GM23338 (cell line): ENCODE measurements at regions not wholly inside any gene's neighbourhood (a gene's known extent, or its start where the extent isn't known, plus 50 kb on each side); places are given as distances from the start of the nearest gene placed in this dataset.

ENCODE experiments used
- ATAC-seq: fragments of 200-7000 bp; cut with Tn5 transposase; 3 replicates; pipeline ENCODE4 v1.9.1; 2020
- DNase-seq: peaks from one replicate; pipeline ENCODE4 v3.0.0-alpha.2; 2015; ENCODE audit warnings: low spot score
- H2AFZ ChIP-seq: fragments of 200-600 bp; sonication (generic); 2 replicates; pipeline ENCODE4 v1.8.0; 2016; ENCODE audit warnings: antibody characterized with exemption, mild to moderate bottlenecking, moderate library complexity
- H3F3A ChIP-seq: fragments of 200-600 bp; sonication (generic); replicated peaks from 2 replicates; pipeline ENCODE4 v1.8.0; 2017; ENCODE audit warnings: antibody characterized with exemption, mixed run types, low read depth
- H3K27ac ChIP-seq: fragments of 200-600 bp; sonication (generic); 2 replicates; pipeline ENCODE4 v1.6.1; 2016; ENCODE audit warnings: low read depth
- H3K27me3 ChIP-seq: fragments of 200-600 bp; sonication (generic); 2 replicates; pipeline ENCODE4 v1.8.0; 2016; ENCODE audit warnings: mild to moderate bottlenecking, mixed run types, moderate library complexity; ENCODE audit not compliant: insufficient read depth
- H3K36me3 ChIP-seq: fragments of 200-600 bp; sonication (generic); 2 replicates; pipeline ENCODE4 v1.8.0; 2016; ENCODE audit warnings: mild to moderate bottlenecking; ENCODE audit not compliant: insufficient read depth
- H3K4me1 ChIP-seq: fragments of 200-600 bp; sonication (generic); 2 replicates; pipeline ENCODE4 v1.8.0; 2016; ENCODE audit warnings: mild to moderate bottlenecking, moderate library complexity; ENCODE audit not compliant: insufficient read depth
- H3K4me2 ChIP-seq: fragments of 200-600 bp; sonication (generic); 2 replicates; pipeline ENCODE4 v1.7.1; 2017; ENCODE audit warnings: mixed run types
- H3K4me3 ChIP-seq: fragments of 200-600 bp; sonication (generic); 2 replicates; pipeline ENCODE4 v1.6.1; 2016; ENCODE audit warnings: mixed run types
- H3K79me2 ChIP-seq: fragments of 200-600 bp; sonication (generic); replicated peaks from 2 replicates; pipeline ENCODE4 v1.8.0; 2017; ENCODE audit warnings: mild to moderate bottlenecking; ENCODE audit not compliant: insufficient read depth
- H3K9me2 ChIP-seq: fragments of 200-600 bp; sonication (generic); 2 replicates; pipeline ENCODE4 v1.8.0; 2017; ENCODE audit not compliant: insufficient read depth
- H4K20me1 ChIP-seq: fragments of 200-600 bp; sonication (generic); replicated peaks from 2 replicates; pipeline ENCODE4 v1.8.0; 2017; ENCODE audit warnings: mild to moderate bottlenecking; ENCODE audit not compliant: insufficient read depth
- H3K27ac Mint-ChIP-seq: 2 replicates; pipeline ENCODE4 v1.8.0; 2020; ENCODE audit warnings: inconsistent platforms, mild to moderate bottlenecking, moderate library complexity, mixed read lengths
- H3K27me3 Mint-ChIP-seq: 3 replicates; pipeline ENCODE4 v1.8.0; 2022; ENCODE audit warnings: low read depth, mild to moderate bottlenecking, moderate library complexity, mixed read lengths, inconsistent platforms; ENCODE audit not compliant: insufficient read depth, poor library complexity
- H3K36me3 Mint-ChIP-seq: 3 replicates; pipeline ENCODE4 v1.8.0; 2021; ENCODE audit warnings: low read depth, mild to moderate bottlenecking, inconsistent platforms, moderate library complexity, mixed read lengths
- H3K4me1 Mint-ChIP-seq: 3 replicates; pipeline ENCODE4 v1.8.0; 2020; ENCODE audit warnings: mild to moderate bottlenecking, inconsistent platforms, mixed read lengths
- H3K4me3 Mint-ChIP-seq: 3 replicates; pipeline ENCODE4 v1.8.0; 2021; ENCODE audit warnings: moderate library complexity, mild to moderate bottlenecking, inconsistent platforms, mixed read lengths
- H3K9me3 Mint-ChIP-seq: 3 replicates; pipeline ENCODE4 v1.8.0; 2020; ENCODE audit warnings: moderate library complexity, mild to moderate bottlenecking, inconsistent platforms, mixed read lengths
- CREB1 ChIP-seq: fragments of 250-450 bp; sonication (Bioruptor Pico); IDR thresholded peaks from 2 replicates; pipeline ENCODE4 v1.5.0; 2020; ENCODE audit warnings: low read depth, mild to moderate bottlenecking, moderate library complexity
- EZH2 ChIP-seq: fragments of 200-600 bp; sonication (generic); IDR thresholded peaks from one replicate; pipeline ENCODE4 v1.8.0; 2017; ENCODE audit warnings: antibody characterized with exemption, mild to moderate bottlenecking, low read depth; ENCODE audit not compliant: unreplicated experiment
- EZH2phosphoT487 ChIP-seq: fragments of 200-600 bp; sonication (generic); IDR thresholded peaks from one replicate; pipeline ENCODE4 v1.8.1; 2018; ENCODE audit warnings: antibody characterized with exemption; ENCODE audit not compliant: unreplicated experiment
- JUNB ChIP-seq: IDR thresholded peaks from one replicate; pipeline ENCODE4 v1.6.1; 2016; ENCODE audit warnings: antibody characterized with exemption; ENCODE audit not compliant: unreplicated experiment
- NANOG ChIP-seq: IDR thresholded peaks from 2 replicates; pipeline ENCODE4 v1.6.1; 2016; ENCODE audit warnings: antibody characterized with exemption, borderline replicate concordance
- POLR2AphosphoS5 ChIP-seq: IDR thresholded peaks from 2 replicates; pipeline ENCODE4 v1.6.1; 2016; ENCODE audit warnings: antibody characterized with exemption, low read depth
- REST ChIP-seq: IDR thresholded peaks from one replicate; pipeline ENCODE4 v1.6.1; 2018; ENCODE audit warnings: antibody characterized with exemption; ENCODE audit not compliant: unreplicated experiment
- STAT1 ChIP-seq: IDR thresholded peaks from one replicate; pipeline ENCODE4 v1.6.1; 2016; ENCODE audit warnings: antibody characterized with exemption; ENCODE audit not compliant: unreplicated experiment
- ZNF114 ChIP-seq: fragments of 250-450 bp; sonication (Bioruptor Pico); IDR thresholded peaks from 2 replicates; pipeline ENCODE4 v1.5.0; 2020; ENCODE audit warnings: mild to moderate bottlenecking, moderate library complexity
- ZNF331 ChIP-seq: fragments of 250-450 bp; sonication (Bioruptor Pico); IDR thresholded peaks from 2 replicates; pipeline ENCODE4 v1.5.0; 2020; ENCODE audit warnings: low read depth, mild to moderate bottlenecking, moderate library complexity
- TF ChIP-seq, protein P1 (sequence below): fragments of 250-450 bp; sonication (Bioruptor Pico); IDR thresholded peaks from 2 replicates; pipeline ENCODE4 v1.5.0; 2020; ENCODE audit warnings: mild to moderate bottlenecking, moderate library complexity

DNA sequence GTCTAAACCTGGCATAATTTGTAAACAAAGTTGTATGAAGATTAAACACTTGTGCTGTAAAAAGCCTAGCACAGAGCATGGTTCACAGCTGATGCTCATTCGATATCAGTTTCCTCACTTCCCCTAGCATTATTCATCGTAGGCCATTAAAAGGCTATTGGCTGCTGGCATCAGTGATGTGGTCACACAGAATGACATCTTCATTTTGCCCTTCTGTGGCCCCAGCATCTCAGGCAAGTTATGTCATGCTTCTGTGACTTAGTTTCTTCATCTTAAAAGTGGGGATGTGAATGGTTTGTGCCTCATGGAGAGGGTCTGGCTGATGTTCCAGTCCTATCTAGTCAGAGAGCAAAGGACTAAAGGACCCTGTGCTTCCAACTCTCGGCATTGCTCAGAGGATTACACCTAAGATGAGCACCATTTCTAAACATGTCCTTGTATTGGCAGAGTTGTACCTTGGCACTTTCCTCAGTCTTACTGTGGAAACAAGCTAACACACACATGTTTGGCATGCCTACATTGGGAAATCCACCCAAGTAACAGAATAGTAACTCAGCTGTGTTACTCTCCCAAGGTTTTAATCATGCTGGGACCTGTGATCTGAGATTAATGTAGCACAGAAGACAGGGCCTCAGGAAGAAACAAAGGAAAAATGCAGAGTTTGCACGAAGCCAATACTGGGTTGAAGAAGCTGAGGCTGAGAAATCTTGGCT is 83.5 kb upstream of the OR9Q1 start (continued):
- no peak for TF ChIP-seq NANOG

DNA sequence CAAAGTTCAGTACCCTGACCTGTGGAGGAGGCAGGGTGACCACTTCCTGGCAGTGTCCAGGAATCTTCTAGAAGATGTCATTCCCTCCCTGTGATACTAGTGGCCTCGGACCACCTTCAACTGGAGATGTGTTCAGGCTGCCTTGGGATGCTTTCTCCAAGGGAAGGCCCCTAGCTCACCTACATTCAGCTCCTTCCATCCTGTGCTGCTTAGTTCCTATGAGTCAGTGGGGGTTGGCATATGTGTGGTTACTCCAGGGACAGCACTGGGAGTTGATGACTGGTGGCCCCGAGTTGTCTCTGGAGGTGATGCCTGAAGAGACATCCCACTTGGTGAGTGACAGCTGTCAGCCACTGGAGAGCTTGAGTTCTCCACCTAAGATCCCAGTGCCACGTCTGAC is 81.8 kb upstream of the OR9Q1 start:
- Histone ChIP-seq H3K4me2 (no peak overlapping the region), H3K27me3 (no peaks in the 10 kb centered on the region), H3K36me3 (no peaks in the 10 kb centered on the region), H3F3A (no peaks in the 10 kb centered on the region), H3K4me1 (no peaks in the 10 kb centered on the region), H3K27ac (no peak overlapping the region), H2AFZ (no peak overlapping the region), H3K4me3 (no peak overlapping the region), H3K9me2 (peaks cover 9% of the 10 kb centered on the region; the same call in 1 of the 2 replicates), H3K79me2 (no peaks in the 10 kb centered on the region), H4K20me1 (no peaks in the 10 kb centered on the region)
- TF ChIP-seq, protein P1, sequence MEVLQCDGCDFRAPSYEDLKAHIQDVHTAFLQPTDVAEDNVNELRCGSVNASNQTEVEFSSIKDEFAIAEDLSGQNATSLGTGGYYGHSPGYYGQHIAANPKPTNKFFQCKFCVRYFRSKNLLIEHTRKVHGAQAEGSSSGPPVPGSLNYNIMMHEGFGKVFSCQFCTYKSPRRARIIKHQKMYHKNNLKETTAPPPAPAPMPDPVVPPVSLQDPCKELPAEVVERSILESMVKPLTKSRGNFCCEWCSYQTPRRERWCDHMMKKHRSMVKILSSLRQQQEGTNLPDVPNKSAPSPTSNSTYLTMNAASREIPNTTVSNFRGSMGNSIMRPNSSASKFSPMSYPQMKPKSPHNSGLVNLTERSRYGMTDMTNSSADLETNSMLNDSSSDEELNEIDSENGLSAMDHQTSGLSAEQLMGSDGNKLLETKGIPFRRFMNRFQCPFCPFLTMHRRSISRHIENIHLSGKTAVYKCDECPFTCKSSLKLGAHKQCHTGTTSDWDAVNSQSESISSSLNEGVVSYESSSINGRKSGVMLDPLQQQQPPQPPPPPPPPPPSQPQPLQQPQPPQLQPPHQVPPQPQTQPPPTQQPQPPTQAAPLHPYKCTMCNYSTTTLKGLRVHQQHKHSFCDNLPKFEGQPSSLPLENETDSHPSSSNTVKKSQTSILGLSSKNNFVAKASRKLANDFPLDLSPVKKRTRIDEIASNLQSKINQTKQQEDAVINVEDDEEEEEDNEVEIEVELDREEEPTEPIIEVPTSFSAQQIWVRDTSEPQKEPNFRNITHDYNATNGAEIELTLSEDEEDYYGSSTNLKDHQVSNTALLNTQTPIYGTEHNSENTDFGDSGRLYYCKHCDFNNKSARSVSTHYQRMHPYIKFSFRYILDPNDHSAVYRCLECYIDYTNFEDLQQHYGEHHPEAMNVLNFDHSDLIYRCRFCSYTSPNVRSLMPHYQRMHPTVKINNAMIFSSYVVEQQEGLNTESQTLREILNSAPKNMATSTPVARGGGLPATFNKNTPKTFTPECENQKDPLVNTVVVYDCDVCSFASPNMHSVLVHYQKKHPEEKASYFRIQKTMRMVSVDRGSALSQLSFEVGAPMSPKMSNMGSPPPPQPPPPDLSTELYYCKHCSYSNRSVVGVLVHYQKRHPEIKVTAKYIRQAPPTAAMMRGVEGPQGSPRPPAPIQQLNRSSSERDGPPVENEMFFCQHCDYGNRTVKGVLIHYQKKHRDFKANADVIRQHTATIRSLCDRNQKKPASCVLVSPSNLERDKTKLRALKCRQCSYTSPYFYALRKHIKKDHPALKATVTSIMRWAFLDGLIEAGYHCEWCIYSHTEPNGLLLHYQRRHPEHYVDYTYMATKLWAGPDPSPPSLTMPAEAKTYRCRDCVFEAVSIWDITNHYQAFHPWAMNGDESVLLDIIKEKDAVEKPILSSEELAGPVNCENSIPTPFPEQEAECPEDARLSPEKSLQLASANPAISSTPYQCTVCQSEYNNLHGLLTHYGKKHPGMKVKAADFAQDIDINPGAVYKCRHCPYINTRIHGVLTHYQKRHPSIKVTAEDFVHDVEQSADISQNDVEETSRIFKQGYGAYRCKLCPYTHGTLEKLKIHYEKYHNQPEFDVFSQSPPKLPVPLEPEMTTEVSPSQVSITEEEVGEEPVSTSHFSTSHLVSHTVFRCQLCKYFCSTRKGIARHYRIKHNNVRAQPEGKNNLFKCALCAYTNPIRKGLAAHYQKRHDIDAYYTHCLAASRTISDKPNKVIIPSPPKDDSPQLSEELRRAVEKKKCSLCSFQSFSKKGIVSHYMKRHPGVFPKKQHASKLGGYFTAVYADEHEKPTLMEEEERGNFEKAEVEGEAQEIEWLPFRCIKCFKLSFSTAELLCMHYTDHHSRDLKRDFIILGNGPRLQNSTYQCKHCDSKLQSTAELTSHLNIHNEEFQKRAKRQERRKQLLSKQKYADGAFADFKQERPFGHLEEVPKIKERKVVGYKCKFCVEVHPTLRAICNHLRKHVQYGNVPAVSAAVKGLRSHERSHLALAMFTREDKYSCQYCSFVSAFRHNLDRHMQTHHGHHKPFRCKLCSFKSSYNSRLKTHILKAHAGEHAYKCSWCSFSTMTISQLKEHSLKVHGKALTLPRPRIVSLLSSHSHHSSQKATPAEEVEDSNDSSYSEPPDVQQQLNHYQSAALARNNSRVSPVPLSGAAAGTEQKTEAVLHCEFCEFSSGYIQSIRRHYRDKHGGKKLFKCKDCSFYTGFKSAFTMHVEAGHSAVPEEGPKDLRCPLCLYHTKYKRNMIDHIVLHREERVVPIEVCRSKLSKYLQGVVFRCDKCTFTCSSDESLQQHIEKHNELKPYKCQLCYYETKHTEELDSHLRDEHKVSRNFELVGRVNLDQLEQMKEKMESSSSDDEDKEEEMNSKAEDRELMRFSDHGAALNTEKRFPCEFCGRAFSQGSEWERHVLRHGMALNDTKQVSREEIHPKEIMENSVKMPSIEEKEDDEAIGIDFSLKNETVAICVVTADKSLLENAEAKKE (CRISPR knock-in tag) = no peak
- TF ChIP-seq CREB1 (CRISPR knock-in tag) = no peak
- H3K9me3 Mint-ChIP-seq = peaks cover 14% of the 10 kb centered on the region
- H3K4me3 Mint-ChIP-seq = no peak overlapping the region
- DNase-seq (no peak), ATAC-seq (no peak)
- H3K27me3 Mint-ChIP-seq = peaks cover 2% of the 10 kb centered on the region
- H3K4me1 Mint-ChIP-seq = peaks cover 5% of the 10 kb centered on the region; the same call in 1 of the 3 replicates
- peaks cover 3% of the 10 kb centered on the region for H3K36me3 Mint-ChIP-seq
- H3K27ac Mint-ChIP-seq = no peak overlapping the region

- Mint-ChIP-seq H3K4me1 (no peaks in the 10 kb centered on the region), H3K4me3 (no peak overlapping the region), H3K27ac (no peak overlapping the region), H3K9me3 (peaks cover 14% of the 10 kb centered on the region), H3K36me3 (peaks cover 3% of the 10 kb centered on the region), H3K27me3 (peaks cover 5% of the 10 kb centered on the region)
- H3K36me3 ChIP-seq = no peaks in the 10 kb centered on the region
- H3F3A ChIP-seq = no peaks in the 10 kb centered on the region
- no peak overlapping the region for H3K4me2 ChIP-seq
- no peak overlapping the region for H3K4me3 ChIP-seq
- DNase-seq (no peak), ATAC-seq (no peak)
- H3K27me3 ChIP-seq = no peaks in the 10 kb centered on the region
- H4K20me1 ChIP-seq = no peaks in the 10 kb centered on the region
- H3K4me1 ChIP-seq = no peaks in the 10 kb centered on the region
- no peaks in the 10 kb centered on the region for H3K79me2 ChIP-seq
- no peak overlapping the region for H2AFZ ChIP-seq
- peaks cover 9% of the 10 kb centered on the region; the same call in 1 of the 2 replicates for H3K9me2 ChIP-seq
- no peak overlapping the region for H3K27ac ChIP-seq
- TF ChIP-seq CREB1 (CRISPR knock-in tag) (no peak), REST (no peak), EZH2phosphoT487 (no peak), POLR2AphosphoS5 (no peak), ZNF331 (no peak), JUNB (no peak), STAT1 (no peak), EZH2 (no peak), NANOG (no peak), ZNF114 (CRISPR knock-in tag) (no peak)
Observed at GRCh38 chr11:57942808-57943207, 80.9 kb upstream of the OR9Q1 start.
